Type B pancreatic cell (in vitro differentiated cells): ENCODE measurements at regions not wholly inside any gene's neighbourhood (a gene's known extent, or its start where the extent isn't known, plus 50 kb on each side); places are given as distances from the start of the nearest gene placed in this dataset.
"Not testable (repeated sequence)": the region's sequence is repeated elsewhere in the genome, so short reads cannot be mapped to it uniquely, and the experiment has no call there.

Experiments
- DNase-seq: peaks from one replicate; pipeline ENCODE4 v3.0.0; 2021; ENCODE audit warnings: mixed read lengths; ENCODE audit not compliant: unreplicated experiment; ENCODE audit errors: extremely low spot score
- H3K27ac Mint-ChIP-seq: 2 replicates; pipeline ENCODE4 v1.8.0; 2021; ENCODE audit warnings: mild to moderate bottlenecking, mixed read lengths
- H3K27me3 Mint-ChIP-seq: 2 replicates; pipeline ENCODE4 v1.8.0; 2021; ENCODE audit warnings: mixed read lengths
- H3K36me3 Mint-ChIP-seq: 2 replicates; pipeline ENCODE4 v1.8.0; 2021; ENCODE audit warnings: mixed read lengths
- H3K4me1 Mint-ChIP-seq: one replicate; pipeline ENCODE4 v1.8.0; 2021; ENCODE audit warnings: mixed read lengths; ENCODE audit not compliant: unreplicated experiment
- H3K4me3 Mint-ChIP-seq: 2 replicates; pipeline ENCODE4 v1.8.0; 2021; ENCODE audit warnings: mild to moderate bottlenecking, mixed read lengths
- H3K9me3 Mint-ChIP-seq: 2 replicates; pipeline ENCODE4 v1.8.0; 2021; ENCODE audit warnings: mixed read lengths

- H3K27me3 Mint-ChIP-seq, H3K36me3 Mint-ChIP-seq, H3K4me1 Mint-ChIP-seq, H3K9me3 Mint-ChIP-seq, H3K27ac Mint-ChIP-seq, DNase-seq, H3K4me3 Mint-ChIP-seq: not testable (repeated sequence)
Observed at GRCh38 chr9:94387338-94388010, 59.0 kb upstream of the NUTM2F start.

- H3K27ac Mint-ChIP-seq, H3K36me3 Mint-ChIP-seq, H3K4me3 Mint-ChIP-seq, H3K4me1 Mint-ChIP-seq, H3K9me3 Mint-ChIP-seq, DNase-seq, H3K27me3 Mint-ChIP-seq: not testable (repeated sequence)
Observed at GRCh38 chr9:94388011-94388406, 59.6 kb upstream of the NUTM2F start.

- H3K27ac Mint-ChIP-seq: peak overlapping the region; percentile 23
- DNase-seq, H3K27me3 Mint-ChIP-seq, H3K36me3 Mint-ChIP-seq, H3K4me3 Mint-ChIP-seq, H3K9me3 Mint-ChIP-seq, H3K4me1 Mint-ChIP-seq: not testable (repeated sequence)
Observed at GRCh38 chr9:94390425-94391098, 62.1 kb upstream of the NUTM2F start.

GRCh38 chr9:94392971-94393624 is 64.7 kb upstream of the NUTM2F start:
- H3K36me3 Mint-ChIP-seq, H3K27ac Mint-ChIP-seq: not testable (repeated sequence)

GRCh38 chr9:94397766-94398379 is 69.4 kb upstream of the NUTM2F start:
- H3K27me3 Mint-ChIP-seq, H3K9me3 Mint-ChIP-seq, DNase-seq, H3K4me3 Mint-ChIP-seq, H3K36me3 Mint-ChIP-seq, H3K27ac Mint-ChIP-seq, H3K4me1 Mint-ChIP-seq: not testable (repeated sequence)

More at GRCh38 chr9:94392971-94393624, 64.7 kb upstream of the NUTM2F start:
- H3K4me3 Mint-ChIP-seq, DNase-seq, H3K4me1 Mint-ChIP-seq, H3K27me3 Mint-ChIP-seq, H3K9me3 Mint-ChIP-seq: not testable (repeated sequence)

GRCh38 chr9:94400461-94400860 is 72.0 kb upstream of the NUTM2F start:
- DNase-seq, H3K27me3 Mint-ChIP-seq, H3K9me3 Mint-ChIP-seq, H3K36me3 Mint-ChIP-seq, H3K27ac Mint-ChIP-seq, H3K4me3 Mint-ChIP-seq, H3K4me1 Mint-ChIP-seq: not testable (repeated sequence)

- H3K9me3 Mint-ChIP-seq, DNase-seq, H3K27me3 Mint-ChIP-seq, H3K4me3 Mint-ChIP-seq, H3K4me1 Mint-ChIP-seq, H3K27ac Mint-ChIP-seq, H3K36me3 Mint-ChIP-seq: not testable (repeated sequence)
Observed at GRCh38 chr9:94402795-94403194, 74.4 kb upstream of the NUTM2F start.

GRCh38 chr9:94403571-94403970 is 75.1 kb upstream of the NUTM2F start:
- H3K9me3 Mint-ChIP-seq, H3K27me3 Mint-ChIP-seq, H3K36me3 Mint-ChIP-seq, H3K27ac Mint-ChIP-seq, H3K4me3 Mint-ChIP-seq, H3K4me1 Mint-ChIP-seq, DNase-seq: not testable (repeated sequence)

GRCh38 chr9:94413665-94414064 is 85.2 kb upstream of the NUTM2F start:
- H3K4me3 Mint-ChIP-seq, H3K27me3 Mint-ChIP-seq, H3K4me1 Mint-ChIP-seq, H3K9me3 Mint-ChIP-seq, DNase-seq, H3K27ac Mint-ChIP-seq, H3K36me3 Mint-ChIP-seq: not testable (repeated sequence)

- H3K9me3 Mint-ChIP-seq, DNase-seq, H3K27ac Mint-ChIP-seq, H3K36me3 Mint-ChIP-seq, H3K4me3 Mint-ChIP-seq, H3K4me1 Mint-ChIP-seq, H3K27me3 Mint-ChIP-seq: not testable (repeated sequence)
Observed at GRCh38 chr9:94415111-94415510, 86.7 kb upstream of the NUTM2F start.

GRCh38 chr9:94420098-94420497 is 91.7 kb upstream of the NUTM2F start:
- H3K9me3 Mint-ChIP-seq, DNase-seq, H3K4me1 Mint-ChIP-seq, H3K36me3 Mint-ChIP-seq, H3K27ac Mint-ChIP-seq, H3K27me3 Mint-ChIP-seq, H3K4me3 Mint-ChIP-seq: not testable (repeated sequence)

GRCh38 chr9:94421951-94422350 is 93.5 kb upstream of the NUTM2F start:
- H3K27ac Mint-ChIP-seq, H3K9me3 Mint-ChIP-seq, H3K36me3 Mint-ChIP-seq, H3K4me3 Mint-ChIP-seq, DNase-seq, H3K27me3 Mint-ChIP-seq, H3K4me1 Mint-ChIP-seq: not testable (repeated sequence)

GRCh38 chr9:94425312-94425711 is 96.9 kb upstream of the NUTM2F start:
- H3K36me3 Mint-ChIP-seq, H3K27ac Mint-ChIP-seq, H3K9me3 Mint-ChIP-seq, DNase-seq, H3K27me3 Mint-ChIP-seq, H3K4me1 Mint-ChIP-seq, H3K4me3 Mint-ChIP-seq: not testable (repeated sequence)

- peaks cover 14% of the 10 kb centered on the region for H3K36me3 Mint-ChIP-seq
- not testable (repeated sequence) for H3K27ac Mint-ChIP-seq
Observed at GRCh38 chr9:94437128-94437527, 108.7 kb upstream of the NUTM2F start.

More at GRCh38 chr9:94437128-94437527, 108.7 kb upstream of the NUTM2F start:
- H3K4me1 Mint-ChIP-seq, H3K27me3 Mint-ChIP-seq, H3K9me3 Mint-ChIP-seq, DNase-seq, H3K4me3 Mint-ChIP-seq: not testable (repeated sequence)
